ENCODE measurements at regions not wholly inside any gene's neighbourhood (a gene's known extent, or its start where the extent isn't known, plus 50 kb on each side); places are given as distances from the start of the nearest gene placed in this dataset.

DNA sequence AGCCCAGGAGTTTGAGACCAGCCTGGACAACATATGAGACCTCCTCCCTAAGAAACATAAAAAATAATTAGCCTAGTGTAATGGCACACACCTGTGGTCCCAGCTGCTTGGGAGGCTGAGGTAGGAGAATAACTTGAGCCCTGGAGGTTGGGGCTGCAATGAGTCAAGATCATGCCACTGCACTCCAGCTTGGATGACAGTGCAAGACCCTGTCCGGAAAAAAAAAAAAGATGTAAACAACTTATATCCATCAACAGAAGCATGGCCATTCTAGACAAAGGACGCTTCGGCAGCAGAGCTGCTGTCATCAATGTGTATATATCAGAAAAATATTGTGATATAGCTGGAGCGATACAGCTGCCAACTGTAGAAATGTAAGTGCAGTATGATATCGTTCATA, 59.6 kb upstream of the ARID1B start:
- TF ChIP-seq CTCF (IDR thresholded peaks at IDR 0.05; ENCODE audit: poor library complexity, severe bottlenecking) (no peak), EP300 (conservative IDR thresholded peaks at IDR 0.05; ENCODE audit: poor library complexity, severe bottlenecking) (no peak), TAF1 (IDR thresholded peaks at IDR 0.05; ENCODE audit: low read depth) (no peak), POLR2AphosphoS5 (IDR thresholded peaks at IDR 0.05) (no peak)
- TF ChIP-seq, protein P1, sequence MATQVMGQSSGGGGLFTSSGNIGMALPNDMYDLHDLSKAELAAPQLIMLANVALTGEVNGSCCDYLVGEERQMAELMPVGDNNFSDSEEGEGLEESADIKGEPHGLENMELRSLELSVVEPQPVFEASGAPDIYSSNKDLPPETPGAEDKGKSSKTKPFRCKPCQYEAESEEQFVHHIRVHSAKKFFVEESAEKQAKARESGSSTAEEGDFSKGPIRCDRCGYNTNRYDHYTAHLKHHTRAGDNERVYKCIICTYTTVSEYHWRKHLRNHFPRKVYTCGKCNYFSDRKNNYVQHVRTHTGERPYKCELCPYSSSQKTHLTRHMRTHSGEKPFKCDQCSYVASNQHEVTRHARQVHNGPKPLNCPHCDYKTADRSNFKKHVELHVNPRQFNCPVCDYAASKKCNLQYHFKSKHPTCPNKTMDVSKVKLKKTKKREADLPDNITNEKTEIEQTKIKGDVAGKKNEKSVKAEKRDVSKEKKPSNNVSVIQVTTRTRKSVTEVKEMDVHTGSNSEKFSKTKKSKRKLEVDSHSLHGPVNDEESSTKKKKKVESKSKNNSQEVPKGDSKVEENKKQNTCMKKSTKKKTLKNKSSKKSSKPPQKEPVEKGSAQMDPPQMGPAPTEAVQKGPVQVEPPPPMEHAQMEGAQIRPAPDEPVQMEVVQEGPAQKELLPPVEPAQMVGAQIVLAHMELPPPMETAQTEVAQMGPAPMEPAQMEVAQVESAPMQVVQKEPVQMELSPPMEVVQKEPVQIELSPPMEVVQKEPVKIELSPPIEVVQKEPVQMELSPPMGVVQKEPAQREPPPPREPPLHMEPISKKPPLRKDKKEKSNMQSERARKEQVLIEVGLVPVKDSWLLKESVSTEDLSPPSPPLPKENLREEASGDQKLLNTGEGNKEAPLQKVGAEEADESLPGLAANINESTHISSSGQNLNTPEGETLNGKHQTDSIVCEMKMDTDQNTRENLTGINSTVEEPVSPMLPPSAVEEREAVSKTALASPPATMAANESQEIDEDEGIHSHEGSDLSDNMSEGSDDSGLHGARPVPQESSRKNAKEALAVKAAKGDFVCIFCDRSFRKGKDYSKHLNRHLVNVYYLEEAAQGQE (IDR thresholded peaks at IDR 0.05; ENCODE audit: borderline replicate concordance): no peak

Data from neural cell (in vitro differentiated cells).